IMR-90 (cell line): ENCODE measurements at regions not wholly inside any gene's neighbourhood (a gene's known extent, or its start where the extent isn't known, plus 50 kb on each side); places are given as distances from the start of the nearest gene placed in this dataset.

ENCODE experiments used
- ATAC-seq: fragments of 200-7000 bp; cut with Tn5 transposase; 2 replicates; pipeline ENCODE4 v1.9.1; 2020; ENCODE audit warnings: low read depth, mild to moderate bottlenecking, moderate library complexity
- BruUV-seq: library from RNA; stranded (reverse); fragments of 400-500 nt; replicated peaks from 2 replicates; lab custom pipeline; 2021; lab: Mats Ljungman, UMichigan
- CTCF ChIA-PET: fragments of 300-600 bp; formaldehyde crosslinking; extraction: SDS; loops from one replicate; lab custom pipeline; 2021; ENCODE audit warnings: antibody characterized with exemption; lab: Yijun Ruan, JAX
- POLR2A ChIA-PET: fragments of 300-600 bp; sonication (Branson Sonifier 250); formaldehyde crosslinking; loops from one replicate; lab custom pipeline; 2022; ENCODE audit warnings: antibody characterized with exemption; ENCODE audit not compliant: unreplicated experiment; lab: Charles Lee
- DNase-seq: peaks from one replicate; pipeline ENCODE4 v3.0.0; 2013
- H2AFZ ChIP-seq: replicated peaks from 2 replicates; pipeline ENCODE3; 2013; ENCODE audit warnings: low read length, mild to moderate bottlenecking; ENCODE audit not compliant: poor library complexity
- H2AK5ac ChIP-seq: 2 replicates; pipeline ENCODE4 v1.6.1; 2013; ENCODE audit warnings: low read depth, low read length, inconsistent platforms
- H2AK9ac ChIP-seq: replicated peaks from 2 replicates; pipeline ENCODE3; 2013; ENCODE audit warnings: mild to moderate bottlenecking, low read depth, low read length, moderate library complexity; ENCODE audit not compliant: poor library complexity
- H2BK120ac ChIP-seq: 2 replicates; pipeline ENCODE4 v1.6.1; 2013; ENCODE audit warnings: low read depth, low read length, inconsistent platforms
- H2BK15ac ChIP-seq: 3 replicates; pipeline ENCODE4 v1.6.1; 2013; ENCODE audit warnings: low read depth, low read length, inconsistent platforms
- H2BK20ac ChIP-seq: 2 replicates; pipeline ENCODE4 v1.6.1; 2013; ENCODE audit warnings: low read depth, mild to moderate bottlenecking, inconsistent platforms, low read length, moderate library complexity
- H2BK5ac ChIP-seq: 2 replicates; pipeline ENCODE4 v1.6.1; 2013; ENCODE audit warnings: mild to moderate bottlenecking, low read depth, low read length, inconsistent platforms; ENCODE audit not compliant: poor library complexity, severe bottlenecking
- H3K14ac ChIP-seq: replicated peaks from 2 replicates; pipeline ENCODE4 v1.6.1; 2013; ENCODE audit warnings: low read depth, low read length, inconsistent platforms
- H3K18ac ChIP-seq: 2 replicates; pipeline ENCODE4 v1.6.1; 2013; ENCODE audit warnings: low read depth, low read length, control low read depth
- H3K23ac ChIP-seq: 2 replicates; pipeline ENCODE4 v1.6.1; 2013; ENCODE audit warnings: low read depth, low read length, inconsistent platforms
- H3K27ac ChIP-seq: 2 replicates; pipeline ENCODE4 v1.5.1; 2013; ENCODE audit warnings: mild to moderate bottlenecking, control low read depth, low read length; ENCODE audit not compliant: insufficient read depth
- H3K27me3 ChIP-seq: 2 replicates; pipeline ENCODE4 v1.6.1; 2013; ENCODE audit warnings: low read length; ENCODE audit not compliant: control insufficient read depth, insufficient read depth
- H3K36me3 ChIP-seq: 2 replicates; pipeline ENCODE4 v1.6.1; 2013; ENCODE audit warnings: low read length, mixed read lengths; ENCODE audit not compliant: control insufficient read depth, insufficient read depth
- H3K4ac ChIP-seq: 2 replicates; pipeline ENCODE4 v1.6.1; 2013; ENCODE audit warnings: low read depth, low read length, inconsistent platforms
- H3K4me1 ChIP-seq: 2 replicates; pipeline ENCODE4 v1.6.1; 2013; ENCODE audit warnings: low read length, mixed read lengths; ENCODE audit not compliant: control insufficient read depth, insufficient read depth
- H3K4me2 ChIP-seq: 2 replicates; pipeline ENCODE4 v1.6.1; 2013; ENCODE audit warnings: low read depth, mild to moderate bottlenecking, control low read depth, low read length, moderate library complexity
- H3K4me3 ChIP-seq: 2 replicates; pipeline ENCODE4 v1.5.1; 2013; ENCODE audit warnings: low read depth, mild to moderate bottlenecking, control low read depth, low read length, moderate library complexity; ENCODE audit not compliant: insufficient read depth
- H3K56ac ChIP-seq: 2 replicates; pipeline ENCODE4 v1.6.1; 2013; ENCODE audit warnings: low read length, inconsistent platforms; ENCODE audit not compliant: insufficient read depth; ENCODE audit errors: extremely low read depth
- H3K79me1 ChIP-seq, 2 experiments: 2 replicates each; pipeline ENCODE4 v1.6.1; 2013; ENCODE audit warnings: low read length in 2 of 2, inconsistent platforms in 1 of 2, low read depth in 1 of 2
- H3K9ac ChIP-seq: 2 replicates; pipeline ENCODE4 v1.6.1; 2013; ENCODE audit warnings: low read depth, low read length, control low read depth
- H3K9me1 ChIP-seq: 2 replicates; pipeline ENCODE4 v1.6.1; 2013; ENCODE audit warnings: low read length, inconsistent platforms; ENCODE audit not compliant: insufficient read depth
- H3K9me3 ChIP-seq: 2 replicates; pipeline ENCODE4 v1.6.1; 2013; ENCODE audit warnings: low read length; ENCODE audit not compliant: control insufficient read depth, insufficient read depth
- H4K20me1 ChIP-seq: 2 replicates; pipeline ENCODE4 v1.6.1; 2013; ENCODE audit warnings: low read length, inconsistent platforms; ENCODE audit not compliant: insufficient read depth
- H4K5ac ChIP-seq: 2 replicates; pipeline ENCODE4 v1.6.1; 2013; ENCODE audit warnings: mild to moderate bottlenecking, low read depth, low read length, control low read depth
- H4K8ac ChIP-seq, 2 experiments: 2 replicates each; pipeline ENCODE4 v1.6.1; 2013; ENCODE audit warnings: low read depth in 2 of 2, low read length in 2 of 2, control low read depth in 1 of 2, inconsistent platforms in 1 of 2
- H4K91ac ChIP-seq: 2 replicates; pipeline ENCODE4 v1.6.1; 2013; ENCODE audit warnings: low read depth, low read length, inconsistent platforms; ENCODE audit not compliant: insufficient read depth
- CEBPB ChIP-seq: IDR thresholded peaks from 2 replicates; pipeline ENCODE4 v1.6.1; 2012; ENCODE audit warnings: low read depth, low read length, improper control_type of control experiment
- MAZ ChIP-seq: IDR thresholded peaks from 2 replicates; pipeline ENCODE4 v1.6.1; 2012; ENCODE audit warnings: low read depth, mild to moderate bottlenecking, low read length, improper control_type of control experiment, moderate library complexity, borderline replicate concordance
- MXI1 ChIP-seq: IDR thresholded peaks from 2 replicates; pipeline ENCODE4 v1.6.1; 2012; ENCODE audit warnings: low read depth, mild to moderate bottlenecking, low read length, moderate library complexity, borderline replicate concordance
- WGBS, 2 experiments: methylation state at CpG; one replicate each; pipeline versions ENCODE4 v1.1.5 to v1.1.7; 2013; ENCODE audit warnings: missing lambda C conversion rate in 2 of 2; ENCODE audit not compliant: insufficient read length in 1 of 2; ENCODE audit errors: extremely low coverage in 2 of 2; 5-methylcytosine and 5-hydroxymethylcytosine counted together
- dilution Hi-C: fragments of 300-500 bp; cut with HindIII; formaldehyde crosslinking; loops from one replicate; pipeline ENCODE4 v1.14.3; 2018; ENCODE audit warnings: low sequenced_read_pairs; ENCODE audit not compliant: unreplicated experiment
- in situ Hi-C: fragments of 300-500 bp; cut with MboI; formaldehyde crosslinking; loops from 3 replicates; pipeline ENCODE4 v1.14.3; 2019; ENCODE audit warnings: low sequenced_read_pairs, inconsistent platforms, mixed read lengths
- intact Hi-C: fragments of 100-400 bp; cut with micrococcal nuclease; formaldehyde crosslinking; loops from 2 replicates; pipeline ENCODE4 v1.10.0; 2022

- POLR2A ChIA-PET: no interaction called here
These were observed 128.3 kb downstream of the CRLF3 start for GRCh38 chr17:30696234-30696633.

More at GRCh38 chr17:30696234-30696633, 128.3 kb downstream of the CRLF3 start:
- Histone ChIP-seq H3K4ac (no peak overlapping the region), H3K9me1 (0 out of 2 replicates have a peak, but pooled peaks cover 2% of the 10 kb centered on the region), H3K27ac (no peak overlapping the region), H2BK20ac (no peak overlapping the region), H2BK5ac (no peak overlapping the region), H3K18ac (no peak overlapping the region), H3K23ac (no peak overlapping the region), H2BK120ac (no peak overlapping the region), H2BK15ac (no peak overlapping the region), H2AFZ (no peak overlapping the region), H3K4me3 (no peak overlapping the region), H3K4me1 (peaks cover 6% of the 10 kb centered on the region; the same call in 1 of the 2 replicates), H4K91ac (no peak overlapping the region), H4K8ac (no peak overlapping the region), H3K36me3 (no peaks in the 10 kb centered on the region), H2AK5ac (no peak overlapping the region), H4K20me1 (peaks cover 12% of the 10 kb centered on the region), H3K14ac (no peak overlapping the region), H4K5ac (no peak overlapping the region), H3K9ac (no peak overlapping the region), H3K56ac (no peak overlapping the region), H3K79me1 (no peaks in the 10 kb centered on the region), H3K9me3 (no peaks in the 10 kb centered on the region), H3K4me2 (no peak overlapping the region), H3K27me3 (peaks cover 11% of the 10 kb centered on the region), H2AK9ac (no peak overlapping the region)
- in situ Hi-C loops: no loop called here
- dilution Hi-C loops: no loop called here
- TF ChIP-seq MXI1 (no peak), CEBPB (no peak), MAZ (no peak)
- WGBS, 2 experiments: 100% methylated on average over 2 of the region's 5 CpGs; no CpG with 5 or more reads in 1 of the 2 experiments
- intact Hi-C loops: loop anchor here (10.0 kb wide), 1 partner anchor 91 kb away; no protein-coding TSS in a partner anchor
- DNase-seq (no peak), ATAC-seq (no peak)
- CTCF ChIA-PET: no interaction called here
- BruUV-seq: no TSS peak
